IMR-90 (cell line): ENCODE measurements at regions not wholly inside any gene's neighbourhood (a gene's known extent, or its start where the extent isn't known, plus 50 kb on each side); places are given as distances from the start of the nearest gene placed in this dataset.

Source experiments
- ATAC-seq: fragments of 200-7000 bp; cut with Tn5 transposase; 2 replicates; pipeline ENCODE4 v1.9.1; 2020; ENCODE audit warnings: low read depth, mild to moderate bottlenecking, moderate library complexity
- BruUV-seq: library from RNA; stranded (reverse); fragments of 400-500 nt; replicated peaks from 2 replicates; lab custom pipeline; 2021; lab: Mats Ljungman, UMichigan
- CTCF ChIA-PET: fragments of 300-600 bp; formaldehyde crosslinking; extraction: SDS; loops from one replicate; lab custom pipeline; 2021; ENCODE audit warnings: antibody characterized with exemption; lab: Yijun Ruan, JAX
- POLR2A ChIA-PET: fragments of 300-600 bp; sonication (Branson Sonifier 250); formaldehyde crosslinking; loops from one replicate; lab custom pipeline; 2022; ENCODE audit warnings: antibody characterized with exemption; ENCODE audit not compliant: unreplicated experiment; lab: Charles Lee
- DNase-seq: peaks from one replicate; pipeline ENCODE4 v3.0.0; 2013
- H2AFZ ChIP-seq: replicated peaks from 2 replicates; pipeline ENCODE3; 2013; ENCODE audit warnings: low read length, mild to moderate bottlenecking; ENCODE audit not compliant: poor library complexity
- H2AK5ac ChIP-seq: 2 replicates; pipeline ENCODE4 v1.6.1; 2013; ENCODE audit warnings: low read depth, low read length, inconsistent platforms
- H2AK9ac ChIP-seq: replicated peaks from 2 replicates; pipeline ENCODE3; 2013; ENCODE audit warnings: mild to moderate bottlenecking, low read depth, low read length, moderate library complexity; ENCODE audit not compliant: poor library complexity
- H2BK120ac ChIP-seq: 2 replicates; pipeline ENCODE4 v1.6.1; 2013; ENCODE audit warnings: low read depth, low read length, inconsistent platforms
- H2BK15ac ChIP-seq: 3 replicates; pipeline ENCODE4 v1.6.1; 2013; ENCODE audit warnings: low read depth, low read length, inconsistent platforms
- H2BK20ac ChIP-seq: 2 replicates; pipeline ENCODE4 v1.6.1; 2013; ENCODE audit warnings: low read depth, mild to moderate bottlenecking, inconsistent platforms, low read length, moderate library complexity
- H2BK5ac ChIP-seq: 2 replicates; pipeline ENCODE4 v1.6.1; 2013; ENCODE audit warnings: mild to moderate bottlenecking, low read depth, low read length, inconsistent platforms; ENCODE audit not compliant: poor library complexity, severe bottlenecking
- H3K14ac ChIP-seq: replicated peaks from 2 replicates; pipeline ENCODE4 v1.6.1; 2013; ENCODE audit warnings: low read depth, low read length, inconsistent platforms
- H3K18ac ChIP-seq: 2 replicates; pipeline ENCODE4 v1.6.1; 2013; ENCODE audit warnings: low read depth, low read length, control low read depth
- H3K23ac ChIP-seq: 2 replicates; pipeline ENCODE4 v1.6.1; 2013; ENCODE audit warnings: low read depth, low read length, inconsistent platforms
- H3K27ac ChIP-seq: 2 replicates; pipeline ENCODE4 v1.5.1; 2013; ENCODE audit warnings: mild to moderate bottlenecking, control low read depth, low read length; ENCODE audit not compliant: insufficient read depth
- H3K27me3 ChIP-seq: 2 replicates; pipeline ENCODE4 v1.6.1; 2013; ENCODE audit warnings: low read length; ENCODE audit not compliant: control insufficient read depth, insufficient read depth
- H3K36me3 ChIP-seq: 2 replicates; pipeline ENCODE4 v1.6.1; 2013; ENCODE audit warnings: low read length, mixed read lengths; ENCODE audit not compliant: control insufficient read depth, insufficient read depth
- H3K4ac ChIP-seq: 2 replicates; pipeline ENCODE4 v1.6.1; 2013; ENCODE audit warnings: low read depth, low read length, inconsistent platforms
- H3K4me1 ChIP-seq: 2 replicates; pipeline ENCODE4 v1.6.1; 2013; ENCODE audit warnings: low read length, mixed read lengths; ENCODE audit not compliant: control insufficient read depth, insufficient read depth
- H3K4me2 ChIP-seq: 2 replicates; pipeline ENCODE4 v1.6.1; 2013; ENCODE audit warnings: low read depth, mild to moderate bottlenecking, control low read depth, low read length, moderate library complexity
- H3K4me3 ChIP-seq: 2 replicates; pipeline ENCODE4 v1.5.1; 2013; ENCODE audit warnings: low read depth, mild to moderate bottlenecking, control low read depth, low read length, moderate library complexity; ENCODE audit not compliant: insufficient read depth
- H3K56ac ChIP-seq: 2 replicates; pipeline ENCODE4 v1.6.1; 2013; ENCODE audit warnings: low read length, inconsistent platforms; ENCODE audit not compliant: insufficient read depth; ENCODE audit errors: extremely low read depth
- H3K79me1 ChIP-seq, 2 experiments: 2 replicates each; pipeline ENCODE4 v1.6.1; 2013; ENCODE audit warnings: low read length in 2 of 2, inconsistent platforms in 1 of 2, low read depth in 1 of 2
- H3K9ac ChIP-seq: 2 replicates; pipeline ENCODE4 v1.6.1; 2013; ENCODE audit warnings: low read depth, low read length, control low read depth
- H3K9me1 ChIP-seq: 2 replicates; pipeline ENCODE4 v1.6.1; 2013; ENCODE audit warnings: low read length, inconsistent platforms; ENCODE audit not compliant: insufficient read depth
- H3K9me3 ChIP-seq: 2 replicates; pipeline ENCODE4 v1.6.1; 2013; ENCODE audit warnings: low read length; ENCODE audit not compliant: control insufficient read depth, insufficient read depth
- H4K20me1 ChIP-seq: 2 replicates; pipeline ENCODE4 v1.6.1; 2013; ENCODE audit warnings: low read length, inconsistent platforms; ENCODE audit not compliant: insufficient read depth
- H4K5ac ChIP-seq: 2 replicates; pipeline ENCODE4 v1.6.1; 2013; ENCODE audit warnings: mild to moderate bottlenecking, low read depth, low read length, control low read depth
- H4K8ac ChIP-seq, 2 experiments: 2 replicates each; pipeline ENCODE4 v1.6.1; 2013; ENCODE audit warnings: low read depth in 2 of 2, low read length in 2 of 2, control low read depth in 1 of 2, inconsistent platforms in 1 of 2
- H4K91ac ChIP-seq: 2 replicates; pipeline ENCODE4 v1.6.1; 2013; ENCODE audit warnings: low read depth, low read length, inconsistent platforms; ENCODE audit not compliant: insufficient read depth
- BHLHE40 ChIP-seq: fragments of 150-350 bp; IDR thresholded peaks from 2 replicates; pipeline ENCODE4 v1.6.1; 2016; ENCODE audit warnings: mild to moderate bottlenecking, low read depth, low read length
- CEBPB ChIP-seq: IDR thresholded peaks from 2 replicates; pipeline ENCODE4 v1.6.1; 2012; ENCODE audit warnings: low read depth, low read length, improper control_type of control experiment
- CHD1 ChIP-seq: IDR thresholded peaks from 2 replicates; pipeline ENCODE4 v1.6.1; 2012; ENCODE audit warnings: low read depth, low read length, improper control_type of control experiment
- MAFK ChIP-seq: IDR thresholded peaks from 2 replicates; pipeline ENCODE4 v1.6.1; 2012; ENCODE audit warnings: low read depth, low read length, improper control_type of control experiment
- MAZ ChIP-seq: IDR thresholded peaks from 2 replicates; pipeline ENCODE4 v1.6.1; 2012; ENCODE audit warnings: low read depth, mild to moderate bottlenecking, low read length, improper control_type of control experiment, moderate library complexity, borderline replicate concordance
- MXI1 ChIP-seq: IDR thresholded peaks from 2 replicates; pipeline ENCODE4 v1.6.1; 2012; ENCODE audit warnings: low read depth, mild to moderate bottlenecking, low read length, moderate library complexity, borderline replicate concordance
- NFE2L2 ChIP-seq: fragments of 150-350 bp; IDR thresholded peaks from 2 replicates; pipeline ENCODE4 v1.6.1; 2016; ENCODE audit warnings: low read depth, mild to moderate bottlenecking, low read length
- POLR2A ChIP-seq: IDR thresholded peaks from 2 replicates; pipeline ENCODE4 v1.6.1; 2012; ENCODE audit warnings: mild to moderate bottlenecking, low read depth, low read length
- RCOR1 ChIP-seq: IDR thresholded peaks from 2 replicates; pipeline ENCODE4 v1.6.1; 2012; ENCODE audit warnings: mild to moderate bottlenecking, low read length, improper control_type of control experiment; ENCODE audit not compliant: insufficient replicate concordance
- SMC3 ChIP-seq: fragments of 150-350 bp; IDR thresholded peaks from 2 replicates; pipeline ENCODE4 v1.6.1; 2016; ENCODE audit warnings: low read depth, mild to moderate bottlenecking, antibody characterized with exemption, low read length, moderate library complexity
- WGBS, 2 experiments: methylation state at CpG; one replicate each; pipeline versions ENCODE4 v1.1.5 to v1.1.7; 2013; ENCODE audit warnings: missing lambda C conversion rate in 2 of 2; ENCODE audit not compliant: insufficient read length in 1 of 2; ENCODE audit errors: extremely low coverage in 2 of 2; 5-methylcytosine and 5-hydroxymethylcytosine counted together
- dilution Hi-C: fragments of 300-500 bp; cut with HindIII; formaldehyde crosslinking; loops from one replicate; pipeline ENCODE4 v1.14.3; 2018; ENCODE audit warnings: low sequenced_read_pairs; ENCODE audit not compliant: unreplicated experiment
- in situ Hi-C: fragments of 300-500 bp; cut with MboI; formaldehyde crosslinking; loops from 3 replicates; pipeline ENCODE4 v1.14.3; 2019; ENCODE audit warnings: low sequenced_read_pairs, inconsistent platforms, mixed read lengths
- intact Hi-C: fragments of 100-400 bp; cut with micrococcal nuclease; formaldehyde crosslinking; loops from 2 replicates; pipeline ENCODE4 v1.10.0; 2022
- TF ChIP-seq, protein P1 (sequence below): fragments of 150-350 bp; IDR thresholded peaks from 2 replicates; pipeline ENCODE4 v1.6.1; 2016; ENCODE audit warnings: low read depth, mild to moderate bottlenecking, low read length, moderate library complexity, borderline replicate concordance
- TF ChIP-seq, protein P2 (sequence below): fragments of 150-350 bp; IDR thresholded peaks from 2 replicates; pipeline ENCODE4 v1.6.1; 2017; ENCODE audit warnings: mild to moderate bottlenecking, antibody characterized with exemption, low read length, low read depth

DNA sequence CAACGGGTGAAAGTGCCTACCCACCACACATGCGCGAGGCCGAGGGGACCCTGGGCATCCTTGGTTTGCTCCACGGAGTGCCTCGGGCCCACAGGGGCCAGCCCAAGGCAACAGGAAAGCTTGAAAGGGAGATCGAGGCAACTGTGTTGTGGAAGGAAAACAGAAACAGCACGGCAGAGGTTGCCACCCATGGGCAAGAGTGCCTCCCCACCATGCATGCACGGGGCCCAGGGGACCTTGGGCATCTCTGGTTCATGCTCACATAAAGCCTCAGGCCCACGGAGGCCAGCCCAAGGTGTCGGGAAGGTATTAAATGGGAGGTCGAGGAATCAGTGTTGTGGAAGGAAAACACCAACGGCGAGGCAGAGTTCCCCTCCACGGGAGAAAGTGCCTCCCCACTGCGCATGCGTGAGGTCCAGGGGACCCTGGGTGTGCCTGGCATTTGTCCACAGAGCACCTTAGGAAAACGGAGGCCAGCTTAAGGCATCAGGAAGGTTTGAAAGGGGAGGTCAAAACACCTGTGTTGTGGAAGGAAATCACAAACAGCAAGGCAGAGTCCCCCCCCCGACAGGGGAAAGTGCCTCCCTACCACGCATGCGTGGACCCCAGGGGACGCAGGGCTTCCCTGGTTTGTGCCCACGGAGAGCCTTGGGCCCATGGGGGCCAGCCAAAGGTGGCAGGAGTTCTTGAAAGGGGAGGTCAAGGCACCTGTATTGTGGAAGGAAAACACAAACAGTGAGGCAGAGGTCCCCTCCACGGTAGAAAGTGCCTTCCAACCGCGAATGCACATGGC, 367.3 kb downstream of the ALG10 start:
- no peak overlapping the region for H3K23ac ChIP-seq
- H3K4me2 ChIP-seq = no peak overlapping the region
- no peak overlapping the region for H2BK20ac ChIP-seq
- no peak overlapping the region for H2BK15ac ChIP-seq
- BruUV-seq = no TSS peak
- H3K18ac ChIP-seq = no peak overlapping the region
- H3K14ac ChIP-seq = no peak overlapping the region
- H2AFZ ChIP-seq = no peak overlapping the region
- no peak overlapping the region for H3K27ac ChIP-seq
- H4K20me1 ChIP-seq = no peaks in the 10 kb centered on the region
- H2AK9ac ChIP-seq = no peak overlapping the region
- TF ChIP-seq MAFK (no peak), NFE2L2 (no peak), SMC3 (no peak), RCOR1 (no peak), CEBPB (no peak), CHD1 (no peak), MXI1 (no peak), POLR2A (no peak), BHLHE40 (no peak), MAZ (no peak)
- TF ChIP-seq, protein P1, sequence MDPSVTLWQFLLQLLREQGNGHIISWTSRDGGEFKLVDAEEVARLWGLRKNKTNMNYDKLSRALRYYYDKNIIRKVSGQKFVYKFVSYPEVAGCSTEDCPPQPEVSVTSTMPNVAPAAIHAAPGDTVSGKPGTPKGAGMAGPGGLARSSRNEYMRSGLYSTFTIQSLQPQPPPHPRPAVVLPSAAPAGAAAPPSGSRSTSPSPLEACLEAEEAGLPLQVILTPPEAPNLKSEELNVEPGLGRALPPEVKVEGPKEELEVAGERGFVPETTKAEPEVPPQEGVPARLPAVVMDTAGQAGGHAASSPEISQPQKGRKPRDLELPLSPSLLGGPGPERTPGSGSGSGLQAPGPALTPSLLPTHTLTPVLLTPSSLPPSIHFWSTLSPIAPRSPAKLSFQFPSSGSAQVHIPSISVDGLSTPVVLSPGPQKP = no peak
- TF ChIP-seq, protein P2, sequence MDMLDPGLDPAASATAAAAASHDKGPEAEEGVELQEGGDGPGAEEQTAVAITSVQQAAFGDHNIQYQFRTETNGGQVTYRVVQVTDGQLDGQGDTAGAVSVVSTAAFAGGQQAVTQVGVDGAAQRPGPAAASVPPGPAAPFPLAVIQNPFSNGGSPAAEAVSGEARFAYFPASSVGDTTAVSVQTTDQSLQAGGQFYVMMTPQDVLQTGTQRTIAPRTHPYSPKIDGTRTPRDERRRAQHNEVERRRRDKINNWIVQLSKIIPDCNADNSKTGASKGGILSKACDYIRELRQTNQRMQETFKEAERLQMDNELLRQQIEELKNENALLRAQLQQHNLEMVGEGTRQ = no peak
- in situ Hi-C loops (no loop called here), intact Hi-C loops (no loop called here), dilution Hi-C loops (no loop called here)
- CTCF ChIA-PET = no interaction called here
- H3K27me3 ChIP-seq = no peaks in the 10 kb centered on the region
- POLR2A ChIA-PET = no interaction called here
- no peak overlapping the region for H4K5ac ChIP-seq
- WGBS, 2 experiments = 38% methylated on average over 8 of the region's 26 CpGs; no CpG with 5 or more reads in 1 of the 2 experiments
- no peaks in the 10 kb centered on the region for H3K9me1 ChIP-seq
- no peak overlapping the region for H3K56ac ChIP-seq
- no peaks in the 10 kb centered on the region for H3K36me3 ChIP-seq
- H3K79me1 ChIP-seq = no peaks in the 10 kb centered on the region
- ATAC-seq (no peak), DNase-seq (no peak)
- no peak overlapping the region for H3K4me3 ChIP-seq
- H2BK5ac ChIP-seq = no peak overlapping the region
- no peak overlapping the region for H2AK5ac ChIP-seq
- H4K8ac ChIP-seq = no peak overlapping the region
- no peak overlapping the region for H3K4ac ChIP-seq
- no peak overlapping the region for H2BK120ac ChIP-seq
- peaks cover 50% of the 10 kb centered on the region for H3K9me3 ChIP-seq
- no peaks in the 10 kb centered on the region for H3K4me1 ChIP-seq
- no peak overlapping the region for H3K9ac ChIP-seq
- no peak overlapping the region for H4K91ac ChIP-seq
